Panc1 (cell line): ENCODE measurements at regions not wholly inside any gene's neighbourhood (a gene's known extent, or its start where the extent isn't known, plus 50 kb on each side); places are given as distances from the start of the nearest gene placed in this dataset.

Experiments
- CTCF ChIP-seq: fragments of 450-650 bp; IDR thresholded peaks from 2 replicates; pipeline ENCODE4 v1.5.1; 2017; ENCODE audit warnings: mild to moderate bottlenecking
- SIN3A ChIP-seq: IDR thresholded peaks from 2 replicates; pipeline ENCODE4 v1.6.1; 2012; ENCODE audit warnings: low read depth, mild to moderate bottlenecking, low read length, moderate library complexity, borderline replicate concordance; ENCODE audit not compliant: insufficient read depth

DNA sequence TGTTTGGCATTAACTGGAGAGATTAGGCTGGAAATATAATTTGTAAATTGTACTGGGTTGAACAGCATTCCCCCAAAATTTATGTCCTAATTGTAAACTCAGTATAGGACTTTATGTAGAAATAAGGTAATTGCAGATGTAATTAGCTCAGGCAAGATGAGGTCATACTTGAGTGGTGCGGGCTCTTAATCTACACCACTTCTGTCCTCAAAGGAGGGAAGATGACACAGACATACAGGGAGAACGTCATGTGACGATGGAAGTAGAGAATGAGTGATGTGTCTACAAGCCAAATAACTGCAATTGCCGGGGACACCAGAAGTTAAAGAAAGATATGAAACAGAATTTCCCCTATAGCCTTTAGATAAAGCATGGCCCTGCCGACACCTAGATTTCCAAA lies 1501.1 kb upstream of the PIK3C3 start:
- TF ChIP-seq SIN3A (no peak), CTCF (no peak)
